GM19023 (cell line): ENCODE measurements at regions not wholly inside any gene's neighbourhood (a gene's known extent, or its start where the extent isn't known, plus 50 kb on each side); places are given as distances from the start of the nearest gene placed in this dataset.
"Not testable (repeated sequence)": the region's sequence is repeated elsewhere in the genome, so short reads cannot be mapped to it uniquely, and the experiment has no call there.

Experiments
- ATAC-seq: cut with Tn5 transposase; IDR thresholded peaks from one replicate; pipeline ENCODE4 v1.9.1; 2021; ENCODE audit warnings: mild to moderate bottlenecking, moderate library complexity; ENCODE audit not compliant: unreplicated experiment

GRCh38 chr3:95810462-95810861, 1003.9 kb upstream of the EPHA6 start:
- no peak for ATAC-seq

GRCh38 chr3:95813244-95813643, 1001.1 kb upstream of the EPHA6 start:
- ATAC-seq, result no peak

DNA sequence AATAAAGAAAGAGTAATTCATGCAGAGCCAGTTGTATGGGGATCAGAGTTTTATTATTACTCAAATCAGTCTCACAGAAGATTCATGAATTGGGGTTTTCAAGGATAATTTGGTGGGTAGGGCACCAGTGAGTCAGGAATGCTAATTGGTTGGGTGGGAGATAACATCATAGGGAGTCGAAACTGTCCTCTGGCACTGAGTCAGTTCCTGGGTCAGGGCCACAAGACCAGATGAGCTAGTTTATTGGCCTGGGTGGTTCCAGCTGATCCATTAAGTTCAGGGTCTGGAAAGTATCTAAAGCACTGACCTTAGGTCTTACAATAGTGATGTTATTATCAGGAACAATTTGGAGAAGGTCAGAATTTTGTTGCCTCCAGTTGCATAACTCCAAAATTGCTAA, 998.6 kb upstream of the EPHA6 start:
- no peak for ATAC-seq

DNA sequence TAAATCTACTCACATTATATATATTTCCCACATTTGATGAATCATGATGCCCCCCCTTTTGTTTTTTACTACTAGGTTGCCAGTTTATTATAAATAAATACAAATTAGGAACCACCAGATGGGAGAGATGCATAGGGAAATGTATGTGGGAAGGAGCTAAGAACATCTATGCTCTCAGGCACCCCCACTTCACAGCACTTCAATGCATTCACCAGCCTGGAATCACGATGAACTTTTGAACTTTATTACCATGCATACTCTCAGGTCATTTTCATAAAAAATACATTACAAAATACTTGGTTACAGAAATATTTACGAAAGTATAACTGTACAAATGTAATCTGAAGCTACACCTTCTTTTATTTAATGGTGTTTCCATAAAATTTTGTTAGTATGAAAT, 988.0 kb upstream of the EPHA6 start:
- no peak for ATAC-seq

DNA sequence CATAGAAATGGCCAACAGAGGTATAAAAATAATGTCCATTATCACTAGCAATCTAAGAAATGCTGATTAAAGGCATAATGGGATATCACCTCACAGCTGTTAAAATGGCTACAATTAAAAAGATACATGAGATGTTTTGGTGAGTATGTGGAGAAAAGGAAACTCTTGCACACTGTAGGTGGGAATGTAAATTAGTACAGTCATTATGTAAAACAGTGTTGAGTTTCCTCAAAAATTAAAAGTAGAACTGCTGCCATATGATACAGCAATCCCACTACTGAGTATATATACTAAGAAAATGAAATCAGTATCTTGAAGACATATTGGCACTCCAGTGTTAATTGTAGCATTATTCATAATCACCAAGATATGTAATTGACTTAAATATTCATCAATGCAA, 982.2 kb upstream of the EPHA6 start:
- no peak for ATAC-seq

- not testable (repeated sequence) for ATAC-seq
Observed at GRCh38 chr3:95860628-95861027, 953.8 kb upstream of the EPHA6 start.

GRCh38 chr3:95883801-95884200, 930.6 kb upstream of the EPHA6 start:
- ATAC-seq, result no peak

- no peak for ATAC-seq
Observed at GRCh38 chr3:95886616-95887015, 927.8 kb upstream of the EPHA6 start.

- no peak for ATAC-seq
Observed at GRCh38 chr3:95887114-95887513, 927.3 kb upstream of the EPHA6 start.

GRCh38 chr3:95894820-95895219, 919.6 kb upstream of the EPHA6 start:
- ATAC-seq, result no peak

DNA sequence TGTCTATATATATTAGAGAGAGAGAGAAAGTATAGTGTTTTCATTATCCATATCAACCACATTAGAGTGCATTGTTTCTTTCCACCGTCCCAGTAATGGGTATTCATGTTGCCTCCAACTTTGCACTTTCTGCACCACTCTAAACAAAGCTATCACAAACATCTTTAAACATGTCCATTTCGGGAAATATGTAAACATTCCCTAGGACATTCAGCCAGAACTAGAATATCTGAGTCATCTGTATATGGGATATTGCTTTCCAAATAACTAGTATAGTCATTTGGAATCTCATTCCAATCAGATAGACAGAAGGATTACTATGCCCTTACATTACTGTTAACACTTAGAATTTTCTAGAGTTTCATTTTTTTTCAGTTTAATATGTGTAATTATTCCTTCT, 914.9 kb upstream of the EPHA6 start:
- ATAC-seq, result no peak

GRCh38 chr3:95899911-95900310, 914.5 kb upstream of the EPHA6 start:
- no peak for ATAC-seq

DNA sequence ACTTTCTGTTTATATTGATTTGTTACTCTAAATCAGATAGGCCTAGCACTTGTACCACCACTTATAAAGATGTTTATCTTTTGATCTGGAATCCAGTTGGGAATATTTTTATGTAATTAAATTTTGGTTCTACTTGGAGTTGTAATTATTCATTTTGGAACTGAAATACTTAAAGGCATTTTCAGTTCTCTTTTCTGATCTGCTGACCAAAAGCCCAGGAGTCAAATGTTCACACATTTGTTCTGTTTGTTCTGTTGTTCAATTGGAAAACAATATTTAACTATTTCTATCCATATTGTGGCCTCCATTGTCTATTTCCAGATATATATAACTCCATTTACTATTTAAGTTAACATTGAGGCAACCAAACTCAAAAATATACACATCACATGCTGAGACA, 912.4 kb upstream of the EPHA6 start:
- no peak for ATAC-seq

GRCh38 chr3:95905182-95905581, 909.2 kb upstream of the EPHA6 start:
- ATAC-seq, result no peak

DNA sequence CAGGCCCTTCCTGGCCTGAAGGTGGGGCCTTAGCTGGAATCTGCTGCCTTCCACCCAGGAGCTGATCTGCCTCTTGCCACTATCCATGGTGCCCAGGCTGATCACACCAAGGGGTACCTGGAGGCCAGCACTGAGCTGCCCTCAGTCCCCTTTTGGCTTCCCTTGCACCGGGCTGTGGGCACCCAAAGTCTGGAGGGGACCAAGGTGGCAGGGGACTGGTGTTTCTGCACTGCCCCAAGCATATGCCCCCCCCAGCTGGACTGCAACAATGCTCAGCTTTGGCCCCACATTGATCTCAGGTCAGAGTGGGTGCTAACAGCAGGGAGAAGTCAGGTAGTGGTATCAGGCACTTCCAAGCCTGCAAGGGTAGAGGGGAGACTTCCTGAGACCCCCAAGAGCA, 902.6 kb upstream of the EPHA6 start:
- no peak for ATAC-seq

GRCh38 chr3:95923496-95924210, 890.7 kb upstream of the EPHA6 start:
- no peak for ATAC-seq

DNA sequence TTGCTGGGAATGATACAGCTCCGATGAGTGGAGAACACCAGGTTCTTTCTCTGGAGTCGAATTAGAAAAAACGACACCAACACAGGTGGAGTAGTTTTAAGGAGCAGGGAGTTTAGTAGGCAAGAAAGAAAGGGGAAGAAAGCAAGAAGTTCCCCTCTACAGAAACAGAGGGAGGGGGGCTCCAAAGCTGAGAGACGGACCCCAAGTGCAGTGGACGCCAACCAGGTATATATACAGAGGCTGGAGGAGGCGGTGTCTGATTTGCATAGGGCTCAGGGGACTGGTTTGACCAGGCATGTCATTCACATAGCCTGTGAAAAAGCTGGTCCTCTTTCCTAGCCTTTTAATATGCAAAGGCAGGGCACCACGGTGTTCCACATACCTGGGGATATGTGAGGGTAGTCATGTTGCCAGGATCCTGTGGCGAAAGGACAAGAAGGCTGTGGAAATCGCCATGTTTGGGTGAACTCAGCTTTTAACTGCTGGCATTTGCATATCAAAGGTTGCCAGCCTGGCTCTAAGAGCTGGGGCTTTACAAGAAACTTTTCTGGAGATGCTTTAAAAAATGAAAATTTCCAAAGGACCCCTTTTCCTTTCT, 887.4 kb upstream of the EPHA6 start:
- no peak for ATAC-seq

- ATAC-seq, result no peak
Observed at GRCh38 chr3:95934181-95934580, 880.2 kb upstream of the EPHA6 start.

GRCh38 chr3:95939235-95939809, 875.1 kb upstream of the EPHA6 start:
- ATAC-seq, result no peak

DNA sequence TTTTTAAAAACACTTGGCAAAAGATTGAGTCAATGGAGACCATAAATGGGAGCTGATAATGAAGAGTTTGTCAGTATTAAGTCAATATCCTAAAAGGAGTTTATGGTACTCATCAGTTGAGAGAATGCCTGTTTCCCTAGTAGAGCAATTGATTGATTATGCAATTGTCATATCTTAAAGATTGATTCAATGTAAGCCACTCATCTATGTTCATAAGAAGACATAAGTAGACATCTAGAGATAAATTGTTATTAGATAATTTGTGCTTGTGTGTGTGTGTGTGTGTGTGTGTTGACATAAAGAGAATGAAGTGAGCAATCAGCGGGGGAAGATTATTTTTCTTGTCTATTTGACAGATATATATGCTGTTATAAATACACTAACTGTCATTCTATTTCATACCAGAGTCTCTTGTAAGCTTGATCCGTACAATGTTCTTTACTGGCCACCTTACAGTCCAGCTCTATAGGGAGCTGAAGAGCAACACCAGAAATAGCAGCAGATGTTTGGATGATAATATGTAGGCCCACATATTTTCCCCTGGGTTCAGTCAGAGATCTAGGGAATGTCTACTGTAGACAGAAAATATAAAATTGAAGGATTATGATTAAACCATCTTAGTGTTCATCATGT, 848.6 kb upstream of the EPHA6 start:
- no peak for ATAC-seq

GRCh38 chr3:95971573-95971972, 842.8 kb upstream of the EPHA6 start:
- no peak for ATAC-seq

DNA sequence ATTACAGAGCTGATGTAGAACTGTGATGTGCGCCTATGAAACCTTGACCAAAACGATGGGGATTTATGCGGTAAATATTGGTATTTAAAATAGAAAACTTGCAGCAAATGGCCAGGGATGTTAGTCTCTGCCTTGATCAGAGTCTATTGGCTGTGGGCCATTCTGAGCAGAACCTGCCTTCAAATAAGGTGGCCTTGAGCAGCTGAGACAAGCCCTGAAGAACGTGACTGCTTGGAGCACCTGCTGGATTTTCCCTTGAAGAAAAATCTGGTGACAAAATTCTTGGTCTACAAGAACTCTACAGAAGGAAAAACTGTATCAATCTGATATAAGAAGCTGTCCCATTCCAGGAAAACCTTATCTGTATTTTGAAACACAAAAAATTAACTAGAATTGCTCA, 820.1 kb upstream of the EPHA6 start:
- no peak for ATAC-seq
